GM11168 (cell line): ENCODE measurements at regions not wholly inside any gene's neighbourhood (a gene's known extent, or its start where the extent isn't known, plus 50 kb on each side); places are given as distances from the start of the nearest gene placed in this dataset.
"Not testable (repeated sequence)": the region's sequence is repeated elsewhere in the genome, so short reads cannot be mapped to it uniquely, and the experiment has no call there.

Experiments used
- in situ Hi-C: fragments of 300-500 bp; cut with MboI; formaldehyde crosslinking; loops from one replicate; pipeline ENCODE4 v1.12.0; 2022; ENCODE audit warnings: low sequenced_read_pairs; ENCODE audit not compliant: unreplicated experiment

DNA sequence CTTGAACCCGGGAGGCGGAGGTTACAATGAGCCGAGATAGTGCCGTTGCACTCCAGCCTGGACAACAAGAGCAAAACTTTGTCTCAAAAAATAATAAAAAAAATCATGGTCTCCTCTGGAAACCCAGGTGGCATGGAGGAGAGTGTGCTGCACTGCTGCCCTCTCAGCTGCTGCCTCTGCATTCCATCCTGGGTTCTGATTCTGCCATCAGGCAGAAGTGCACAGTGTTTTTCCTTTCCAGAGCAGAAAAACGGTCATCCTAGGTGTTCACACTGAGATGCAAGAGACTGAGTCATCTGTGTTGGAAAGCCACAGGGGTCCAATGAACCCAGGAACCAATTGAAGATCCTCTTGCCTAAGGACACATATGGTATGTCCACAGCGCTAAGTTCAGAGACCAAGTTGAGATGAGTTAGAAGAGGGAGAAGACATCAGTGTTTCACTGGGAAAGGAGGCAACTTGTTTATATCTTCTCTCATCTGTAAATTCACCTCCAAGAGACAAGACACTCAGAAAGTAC lies 88.8 kb upstream of the DMRT1 start:
- in situ Hi-C loops = no loop called here

DNA sequence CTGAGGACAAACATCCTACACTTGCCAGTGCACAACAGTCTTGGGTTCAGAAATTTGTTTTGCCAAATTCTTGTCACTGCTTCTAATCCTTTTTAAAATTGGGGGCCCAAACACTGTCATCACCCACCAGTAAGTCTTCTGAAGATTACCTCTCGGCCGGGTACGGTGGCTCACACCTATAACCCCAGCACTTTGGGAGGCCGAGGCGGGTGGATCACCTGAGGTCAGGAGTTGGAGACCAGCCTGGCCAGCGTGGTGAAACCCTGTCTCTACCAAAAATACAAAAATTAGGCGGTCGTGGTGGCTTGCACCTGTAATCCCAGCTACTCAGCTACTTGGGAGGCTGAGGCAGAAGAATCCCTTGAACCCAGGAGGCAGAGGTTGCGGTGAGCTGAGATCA lies 87.8 kb upstream of the DMRT1 start:
- in situ Hi-C loops = not testable (repeated sequence)

DNA sequence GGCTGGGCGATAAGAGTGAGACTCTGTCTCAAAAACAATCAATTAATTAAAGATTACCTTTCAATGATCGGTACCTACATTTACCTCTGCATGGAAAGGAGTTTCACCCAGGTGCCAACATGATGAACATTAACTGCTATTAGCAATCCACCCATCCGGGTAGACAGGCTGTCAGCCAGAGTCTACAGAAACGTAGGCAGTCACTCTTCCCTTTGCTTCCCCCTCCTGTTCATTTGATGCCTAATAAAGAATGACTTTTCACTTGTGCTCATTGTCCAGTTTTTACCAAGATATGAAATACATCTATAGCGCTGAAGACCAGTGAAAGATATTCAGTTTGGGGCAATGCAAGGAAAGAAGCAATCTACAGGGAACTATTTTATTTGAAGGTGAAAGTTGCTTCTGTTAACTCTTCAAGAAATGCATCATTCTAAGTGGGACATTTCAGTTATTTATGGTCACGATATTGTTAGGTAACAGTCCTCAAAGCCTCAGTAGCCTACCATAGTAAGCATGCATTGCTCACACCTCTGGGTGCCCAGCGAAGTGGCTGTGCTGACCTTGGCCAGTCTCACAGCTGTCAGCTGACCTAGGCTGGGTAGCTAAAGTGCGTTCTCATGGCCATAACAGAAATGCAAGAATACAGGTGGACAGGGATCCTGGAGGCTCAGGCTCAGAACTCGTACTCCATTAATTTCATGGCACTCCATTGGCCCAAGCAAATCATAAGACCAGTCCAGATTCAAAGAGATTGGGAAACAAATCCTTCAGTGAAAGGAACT lies 87.2 kb upstream of the DMRT1 start:
- in situ Hi-C loops = no loop called here

DNA sequence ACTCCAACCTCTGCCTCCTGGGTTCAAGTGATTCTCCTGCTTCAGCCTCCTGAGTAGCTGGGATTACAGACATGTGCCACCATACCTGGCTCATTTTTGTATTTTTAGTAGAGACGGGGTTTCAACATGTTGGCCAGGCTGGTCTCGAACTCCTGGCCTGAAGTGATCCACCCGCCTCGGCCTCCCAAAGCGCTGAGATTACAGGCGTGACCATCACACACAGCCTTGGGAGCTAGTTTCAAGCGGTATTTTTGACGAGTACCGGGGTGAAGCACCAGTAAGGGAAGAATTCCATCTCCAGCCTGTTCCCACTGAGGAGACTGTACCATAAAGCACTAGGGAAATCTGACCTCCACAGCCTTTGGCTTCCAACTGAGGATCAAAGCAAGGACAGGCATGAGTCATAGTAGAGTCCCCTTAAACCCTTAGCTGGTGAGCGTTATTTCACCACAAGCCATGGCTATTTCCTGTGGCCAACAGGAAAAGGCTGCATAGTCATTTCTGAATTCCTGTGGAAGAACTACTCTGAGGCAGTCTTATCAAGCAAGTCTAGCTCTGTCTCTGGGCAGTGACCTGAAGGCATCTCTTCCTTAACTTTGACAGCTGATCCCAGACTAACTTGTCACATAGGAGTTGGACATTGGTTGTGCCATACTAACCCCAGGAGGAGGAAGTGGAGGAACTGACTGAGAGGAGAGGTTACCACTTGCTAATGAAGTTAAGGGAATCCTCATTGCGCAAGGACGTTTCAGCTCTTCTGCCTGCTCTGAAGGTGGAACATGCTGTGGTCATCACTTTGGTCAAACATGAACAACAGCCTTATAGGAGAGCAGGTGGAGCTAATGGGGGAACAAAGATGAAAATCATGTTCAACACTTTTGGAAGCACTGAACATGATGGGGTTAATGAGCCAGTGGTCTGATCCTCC lies 85.8 kb upstream of the DMRT1 start:
- in situ Hi-C loops = loop anchor here (5.0 kb wide), 1 partner anchor 143 kb away; no protein-coding TSS in a partner anchor

- in situ Hi-C loops = loop anchor here (5.0 kb wide), 1 partner anchor 145 kb away; no protein-coding TSS in a partner anchor
Measured at GRCh38 chr9:757246-757881, 84.1 kb upstream of the DMRT1 start.

- in situ Hi-C loops = loop anchor here (5.0 kb wide), 1 partner anchor 146 kb away; no protein-coding TSS in a partner anchor
Measured at GRCh38 chr9:758146-758545, 83.4 kb upstream of the DMRT1 start.

- in situ Hi-C loops = loop anchor here (5.0 kb wide), 1 partner anchor 147 kb away; no protein-coding TSS in a partner anchor
Measured at GRCh38 chr9:759541-759940, 82.0 kb upstream of the DMRT1 start.

DNA sequence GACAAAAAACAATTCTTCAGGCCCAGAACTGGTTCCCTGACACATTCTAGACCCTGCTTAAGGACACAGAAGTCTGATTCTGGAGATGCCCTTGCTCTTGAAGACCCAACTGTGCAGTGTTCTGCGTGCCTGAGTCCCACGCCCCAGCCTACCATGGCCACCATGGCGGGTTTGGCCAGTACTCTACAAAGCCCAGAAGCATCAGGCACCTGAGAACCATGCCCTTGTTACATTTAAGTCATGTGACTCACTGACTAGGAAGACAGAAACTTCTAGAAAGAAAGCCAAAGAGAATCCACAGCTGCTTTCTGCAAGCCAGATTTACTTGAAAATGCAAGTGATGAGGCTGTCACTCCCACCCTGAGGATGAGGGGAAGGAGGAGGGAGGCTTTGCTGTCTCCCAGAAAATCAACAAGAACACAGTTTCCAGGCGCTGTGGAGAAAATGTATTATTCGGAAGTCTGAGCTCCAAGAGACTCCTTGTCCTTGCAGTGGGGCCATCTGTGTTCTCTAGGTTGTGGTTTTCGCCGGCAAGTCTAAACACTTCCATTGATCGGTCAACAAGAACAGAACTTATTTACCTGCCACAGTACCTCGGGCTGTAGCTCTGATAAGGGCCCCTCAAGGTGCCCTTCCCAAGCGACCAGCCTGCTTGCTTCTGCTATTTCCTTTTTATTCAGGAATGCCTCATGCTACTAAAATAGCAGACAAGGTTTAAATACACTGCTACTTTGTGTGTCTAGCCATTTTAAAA lies 81.3 kb upstream of the DMRT1 start:
- in situ Hi-C loops = loop anchor here (5.0 kb wide), 1 partner anchor 148 kb away; no protein-coding TSS in a partner anchor

DNA sequence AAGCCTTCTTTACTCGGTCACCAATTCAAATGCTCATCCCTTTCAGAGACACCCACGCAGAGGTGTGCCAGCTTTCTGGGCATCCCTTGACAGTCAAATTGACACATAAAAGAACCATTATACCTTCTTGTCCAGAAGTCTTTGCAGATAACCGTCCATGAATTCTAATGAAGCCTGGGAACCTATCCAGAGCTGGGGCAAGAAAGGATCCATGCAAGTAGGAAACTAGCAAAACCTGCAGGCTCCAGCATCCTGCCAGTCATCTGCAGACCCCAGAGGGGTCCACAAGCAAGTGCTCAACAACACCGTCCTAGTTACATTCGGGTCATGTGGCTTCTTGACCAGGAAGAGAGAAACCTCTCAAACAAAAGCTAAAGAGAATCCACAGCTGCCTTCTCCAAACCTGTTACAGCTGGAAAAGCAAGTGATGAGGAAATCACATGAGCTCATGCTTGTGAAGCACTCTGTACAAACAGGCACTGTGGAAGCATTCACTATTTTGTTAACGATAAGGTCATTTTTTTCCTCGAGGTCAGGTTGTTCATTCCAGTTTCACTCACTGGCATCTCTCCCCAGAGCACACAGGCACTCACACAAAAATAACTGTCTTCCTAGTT lies 80.2 kb upstream of the DMRT1 start:
- in situ Hi-C loops = no loop called here

DNA sequence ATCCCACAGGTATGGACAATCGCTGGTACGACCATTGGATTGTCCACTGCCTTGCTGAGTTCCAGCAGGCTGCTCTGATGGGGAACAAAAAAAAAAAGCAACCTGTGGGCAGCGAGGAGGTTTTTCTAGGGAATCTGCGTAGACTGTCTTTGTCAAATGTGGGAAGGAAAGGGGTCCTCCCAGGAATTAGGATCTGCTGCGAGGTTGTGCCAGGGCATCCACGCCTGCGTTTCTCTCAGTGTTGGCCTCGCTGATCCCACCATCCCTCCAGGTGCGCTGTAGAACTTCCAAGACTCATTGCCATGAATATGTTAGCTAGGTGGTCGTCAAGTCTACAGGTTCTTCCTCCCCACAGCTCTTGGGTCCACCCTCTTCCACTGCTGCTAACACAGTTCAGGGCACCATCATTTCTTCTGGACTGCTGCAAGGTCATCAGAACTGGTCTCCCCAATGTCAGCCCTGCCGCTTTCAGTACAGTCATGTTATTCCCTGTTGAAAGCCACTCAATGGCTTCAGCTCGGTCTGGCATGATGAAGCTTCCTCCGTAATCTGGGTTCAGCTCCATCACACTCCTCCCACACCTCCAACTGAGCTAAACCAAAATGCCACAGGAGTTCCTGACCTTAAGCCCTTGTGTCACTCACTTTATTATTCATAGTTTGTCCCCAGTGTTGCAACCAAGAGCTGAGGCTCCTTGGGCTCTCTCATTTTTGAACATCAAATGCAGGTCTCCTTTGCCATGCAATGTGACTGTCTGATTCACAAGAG lies 79.5 kb upstream of the DMRT1 start:
- in situ Hi-C loops = no loop called here

- in situ Hi-C loops = no loop called here
Measured at GRCh38 chr9:763692-764091, 77.8 kb upstream of the DMRT1 start.

GRCh38 chr9:764105-764524 lies 77.4 kb upstream of the DMRT1 start:
- in situ Hi-C loops = no loop called here

- in situ Hi-C loops = no loop called here
Measured at GRCh38 chr9:764986-765385, 76.5 kb upstream of the DMRT1 start.

DNA sequence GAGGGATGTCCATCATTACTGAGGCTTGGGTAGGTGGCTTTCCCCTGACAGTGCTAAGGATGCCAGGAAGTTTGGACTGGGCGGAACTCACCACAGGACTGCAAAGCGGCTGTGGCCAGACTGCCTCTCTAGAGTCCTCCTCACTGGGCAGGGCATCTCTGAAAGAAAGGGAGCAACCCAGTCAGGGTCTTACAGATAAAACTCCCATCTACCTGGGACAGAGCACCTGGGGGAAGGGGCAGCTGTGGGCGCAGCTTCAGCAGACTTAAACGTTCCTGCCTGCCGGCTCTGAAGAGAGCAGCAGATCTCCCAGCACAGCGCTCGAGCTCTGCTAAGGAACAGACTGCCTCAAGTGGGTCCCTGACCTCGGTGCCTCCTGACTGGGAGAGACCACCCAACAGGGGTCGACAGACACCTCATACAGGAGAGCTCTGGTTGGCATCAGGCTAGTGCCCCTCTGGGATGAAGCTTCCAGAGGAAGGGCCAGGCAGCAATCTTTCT lies 74.4 kb upstream of the DMRT1 start:
- in situ Hi-C loops = not testable (repeated sequence)

DNA sequence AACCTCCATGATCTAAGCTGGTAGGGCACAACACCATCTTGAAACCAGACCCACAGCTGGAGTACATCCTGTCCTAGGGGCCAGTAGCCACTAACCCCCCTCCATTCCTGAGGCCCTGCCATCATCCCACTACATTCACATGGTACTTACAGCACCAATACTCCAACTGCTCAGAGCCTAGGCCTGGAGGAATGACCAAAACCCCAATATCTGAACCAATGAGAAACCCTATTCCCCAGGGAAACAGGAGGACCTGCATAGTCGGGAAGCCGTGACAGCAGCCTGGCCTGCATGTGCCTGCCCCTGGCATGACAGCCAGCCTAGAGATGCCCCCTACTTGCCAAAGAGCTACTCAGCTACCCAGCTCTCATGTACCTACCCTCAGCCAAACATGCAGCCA lies 65.4 kb upstream of the DMRT1 start:
- in situ Hi-C loops = no loop called here

DNA sequence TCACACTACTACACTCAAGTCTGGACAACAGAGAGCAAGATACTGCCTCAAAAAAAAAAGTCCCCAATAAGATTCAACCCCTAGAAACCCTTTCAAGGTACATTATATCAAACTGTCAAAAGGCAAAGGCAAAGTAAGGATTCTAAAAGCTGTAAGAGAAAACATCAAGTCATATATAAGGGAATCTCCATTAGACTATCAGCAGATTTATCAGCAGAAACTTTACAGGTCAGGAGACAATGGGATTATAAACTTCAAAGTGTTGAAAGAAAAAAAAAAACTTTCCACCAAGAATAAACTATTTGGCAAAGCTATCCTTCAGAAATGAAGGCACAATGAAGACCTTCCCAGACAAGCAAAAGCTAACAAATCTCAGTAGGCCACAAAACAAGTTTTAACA lies 63.5 kb upstream of the DMRT1 start:
- in situ Hi-C loops = no loop called here

GRCh38 chr9:784202-784601 lies 57.3 kb upstream of the DMRT1 start:
- in situ Hi-C loops = no loop called here

DNA sequence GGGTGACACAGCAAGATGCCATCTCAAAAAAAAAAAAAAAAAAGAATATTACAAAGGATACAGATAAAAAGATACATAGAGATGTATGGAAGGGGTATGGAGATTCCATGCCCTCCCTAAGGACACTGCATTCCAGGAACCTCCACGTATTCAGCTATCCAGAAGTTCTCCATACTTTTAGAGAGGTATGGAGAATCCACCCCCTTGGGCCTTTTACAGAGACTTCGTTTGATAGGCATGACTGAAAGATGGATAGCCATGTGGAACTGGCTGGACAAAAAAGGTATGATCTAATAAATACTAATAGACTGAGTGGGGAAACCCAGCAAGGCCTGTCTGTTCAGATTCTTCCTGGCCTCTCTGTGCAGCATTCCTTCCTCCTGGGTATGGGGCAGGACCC lies 56.6 kb upstream of the DMRT1 start:
- in situ Hi-C loops = no loop called here
